HepG2 (cell line): ENCODE measurements at regions not wholly inside any gene's neighbourhood (a gene's known extent, or its start where the extent isn't known, plus 50 kb on each side); places are given as distances from the start of the nearest gene placed in this dataset.

Source experiments
- ATAC-seq: fragments of 200-7000 bp; cut with Tn5 transposase; 3 replicates; pipeline ENCODE4 v1.9.1; 2020; ENCODE audit warnings: mild to moderate bottlenecking, moderate library complexity
- BruUV-seq: library from RNA; stranded (reverse); fragments of 400-500 nt; replicated peaks from 2 replicates; lab custom pipeline; 2021; lab: Mats Ljungman, UMichigan
- CTCF ChIA-PET: fragments of 300-600 bp; formaldehyde crosslinking; extraction: SDS; loops from one replicate; lab custom pipeline; 2021; ENCODE audit warnings: low total read pairs, inconsistent platforms, low intra/inter-chr PET ratio; lab: Yijun Ruan, JAX
- POLR2A ChIA-PET: fragments of 350-600 bp; sonication (Branson Sonifier 250); formaldehyde crosslinking; loops from one replicate; lab custom pipeline; 2020; ENCODE audit warnings: antibody characterized with exemption, inconsistent platforms; lab: Yijun Ruan, JAX
- DNase-seq: peaks from one replicate; pipeline ENCODE4 v3.0.0-alpha.2; 2015; ENCODE audit warnings: low spot score
- FAIRE-seq: peaks from 3 replicates; lab custom pipeline; 2011; peaks lifted over from hg19 to GRCh38; lab: Jason Lieb, UNC
- H2AFZ ChIP-seq: one replicate; pipeline ENCODE4 v1.6.1; 2011; ENCODE audit warnings: low read length, inconsistent platforms
- H3K27ac ChIP-seq: fragments of 300-600 bp; 3 replicates; pipeline ENCODE4 v1.8.0; 2011; ENCODE audit warnings: mixed run types, mild to moderate bottlenecking, mixed read lengths, low read length, inconsistent platforms; ENCODE audit not compliant: insufficient read depth; ENCODE audit errors: extremely low read length
- H3K27me3 ChIP-seq, 2 experiments: fragments of 200-600 bp in 1 of 2; 2 replicates in 1 of 2; 3 replicates in 1 of 2; pipeline versions ENCODE4 v1.6.0 to v1.8.0; 2011; ENCODE audit warnings: low read length in 2 of 2, mild to moderate bottlenecking in 2 of 2, moderate library complexity in 2 of 2, inconsistent platforms in 1 of 2; ENCODE audit not compliant: insufficient read depth in 2 of 2, control insufficient read depth in 1 of 2
- H3K36me3 ChIP-seq, 2 experiments: fragments of 200-600 bp in 1 of 2; replicated peaks in 1 of 2; 2 replicates in 1 of 2; 3 replicates in 1 of 2; pipeline versions ENCODE4 v1.5.1 to v1.8.0; 2011; ENCODE audit warnings: low read length in 2 of 2, inconsistent platforms in 1 of 2; ENCODE audit not compliant: insufficient read depth in 2 of 2, control insufficient read depth in 1 of 2
- H3K4me1 ChIP-seq: 2 replicates; pipeline ENCODE4 v1.5.1; 2012; ENCODE audit warnings: low read length, inconsistent platforms; ENCODE audit not compliant: insufficient read depth
- H3K4me2 ChIP-seq: 2 replicates; pipeline ENCODE4 v1.6.0; 2011; ENCODE audit warnings: low read depth, low read length, inconsistent platforms
- H3K4me3 ChIP-seq, 3 experiments: fragments of 200-600 bp in 1 of 3; sonication (generic), shearing (Covaris generic) in 1 of 3; replicated peaks in 1 of 3; 2 replicates each; pipeline ENCODE4 v1.5.1; 2011 to 2016; ENCODE audit warnings: low read length in 3 of 3, inconsistent platforms in 2 of 3, low read depth in 2 of 3, mild to moderate bottlenecking in 2 of 3, control low read depth in 1 of 3, mixed read lengths in 1 of 3; ENCODE audit not compliant: insufficient read depth in 1 of 3
- H3K79me2 ChIP-seq: one replicate; pipeline ENCODE4 v1.6.1; 2011; ENCODE audit warnings: low read length, inconsistent platforms; ENCODE audit not compliant: insufficient read depth
- H3K9ac ChIP-seq: 2 replicates; pipeline ENCODE4 v1.6.0; 2011; ENCODE audit warnings: mild to moderate bottlenecking, low read depth, low read length, inconsistent platforms; ENCODE audit not compliant: insufficient read depth
- H3K9me3 ChIP-seq: 2 replicates; pipeline ENCODE4 v1.5.1; 2012; ENCODE audit warnings: mild to moderate bottlenecking, low read length
- H4K20me1 ChIP-seq: 2 replicates; pipeline ENCODE4 v1.6.0; 2011; ENCODE audit warnings: inconsistent platforms, mild to moderate bottlenecking, low read length, moderate library complexity; ENCODE audit not compliant: insufficient read depth
- HMG20B ChIP-seq: conservative IDR thresholded peaks from 2 replicates; pipeline ENCODE4 v1.6.1; 2016; ENCODE audit warnings: missing genetic modification reagents, missing compliant biosample characterization
- IRX3 ChIP-seq: sonication (generic); formaldehyde crosslinking; IDR thresholded peaks from 2 replicates; pipeline ENCODE4 v1.8.1; 2023; ENCODE audit warnings: mild to moderate bottlenecking, low read depth, missing genetic modification reagents, borderline replicate concordance
- KAT8 ChIP-seq: IDR thresholded peaks from 2 replicates; pipeline ENCODE4 v1.6.1; 2016; ENCODE audit warnings: missing genetic modification reagents, missing compliant biosample characterization
- MAF1 ChIP-seq: sonication (generic); formaldehyde crosslinking; IDR thresholded peaks from 2 replicates; pipeline ENCODE4 v1.5.0; 2020; ENCODE audit warnings: missing genetic modification reagents, borderline replicate concordance
- POGZ ChIP-seq: sonication (generic); formaldehyde crosslinking; IDR thresholded peaks from 2 replicates; pipeline ENCODE4 v1.4.0; 2020; ENCODE audit warnings: mild to moderate bottlenecking, missing genetic modification reagents
- RBAK ChIP-seq: sonication (generic); formaldehyde crosslinking; IDR thresholded peaks from 2 replicates; pipeline ENCODE4 v1.5.1; 2020; ENCODE audit warnings: mild to moderate bottlenecking, missing genetic modification reagents
- TRIM24 ChIP-seq: sonication (generic); formaldehyde crosslinking; IDR thresholded peaks from 2 replicates; pipeline ENCODE4 v1.8.0; 2022; ENCODE audit warnings: mild to moderate bottlenecking, missing genetic modification reagents
- U2AF1 ChIP-seq: fragments of 200-400 bp; formaldehyde crosslinking; optimal IDR thresholded peaks from 2 replicates; pipeline ENCODE3; 2017; ENCODE audit warnings: mild to moderate bottlenecking, low read depth, low read length
- ZNF17 ChIP-seq: sonication (generic); formaldehyde crosslinking; IDR thresholded peaks from 2 replicates; pipeline ENCODE4 v1.5.0; 2020; ENCODE audit warnings: mild to moderate bottlenecking, missing genetic modification reagents
- ZNF253 ChIP-seq: sonication (generic); formaldehyde crosslinking; IDR thresholded peaks from 2 replicates; pipeline ENCODE4 v1.8.0; 2022; ENCODE audit warnings: mild to moderate bottlenecking, missing genetic modification reagents, borderline replicate concordance
- ZNF263 ChIP-seq: sonication (generic); formaldehyde crosslinking; IDR thresholded peaks from 2 replicates; pipeline ENCODE4 v1.4.0; 2020; ENCODE audit warnings: missing genetic modification reagents
- ZNF468 ChIP-seq: sonication (generic); formaldehyde crosslinking; IDR thresholded peaks from 2 replicates; pipeline ENCODE4 v1.8.0; 2022; ENCODE audit warnings: mild to moderate bottlenecking, moderate library complexity, missing genetic modification reagents
- ZNF563 ChIP-seq: sonication (generic); formaldehyde crosslinking; IDR thresholded peaks from 2 replicates; pipeline ENCODE4 v1.8.0; 2022; ENCODE audit warnings: mild to moderate bottlenecking, moderate library complexity, missing genetic modification reagents
- whole genome bisulfite sequencing: methylation state at CpG from one replicate; pipeline ENCODE4 v1.1.6; 2017; ENCODE audit warnings: low lambda C conversion rate; 5-methylcytosine and 5-hydroxymethylcytosine counted together
- in situ Hi-C: cut with HindIII; loops from 2 replicates; pipeline ENCODE4 v1.10.0; 2017; ENCODE audit warnings: low pct_unique_long_range_greater_than_20kb; ENCODE audit not compliant: extremely low pct_ligation_motif_present
- intact Hi-C: fragments of 100-400 bp; cut with micrococcal nuclease; formaldehyde crosslinking; loops from one replicate; pipeline ENCODE4 v1.10.0; 2022; ENCODE audit not compliant: unreplicated experiment
- TF ChIP-seq, protein P1 (sequence below): sonication (generic); formaldehyde crosslinking; IDR thresholded peaks from 2 replicates; pipeline ENCODE4 v1.4.0; 2020; ENCODE audit warnings: missing genetic modification reagents, low read depth, mild to moderate bottlenecking, borderline replicate concordance
- TF ChIP-seq, protein P2 (sequence below): sonication (generic); formaldehyde crosslinking; IDR thresholded peaks from 2 replicates; pipeline ENCODE4 v1.5.0; 2020; ENCODE audit warnings: missing genetic modification reagents

DNA sequence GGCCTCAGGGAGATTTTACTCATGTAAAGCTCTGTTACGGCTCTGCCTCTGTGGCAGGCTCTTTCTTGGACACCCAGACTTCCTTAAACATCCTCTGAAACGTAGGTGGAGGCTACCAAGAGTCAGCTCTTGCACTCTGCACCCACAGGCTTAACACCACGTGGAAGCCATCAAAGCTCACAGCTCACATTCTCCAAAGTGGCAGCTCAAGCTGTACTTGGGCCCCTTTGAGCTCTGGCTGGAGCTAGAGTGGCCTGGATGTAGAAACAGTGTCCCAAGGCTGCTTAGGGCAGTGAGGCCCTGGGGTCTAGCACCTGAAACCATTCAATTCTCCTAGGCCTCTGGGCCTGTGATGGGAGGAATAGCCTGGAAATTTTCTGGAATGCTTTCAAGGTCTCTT lies 155.3 kb upstream of the CDKN3 start (continued):
- TF ChIP-seq, protein P1, sequence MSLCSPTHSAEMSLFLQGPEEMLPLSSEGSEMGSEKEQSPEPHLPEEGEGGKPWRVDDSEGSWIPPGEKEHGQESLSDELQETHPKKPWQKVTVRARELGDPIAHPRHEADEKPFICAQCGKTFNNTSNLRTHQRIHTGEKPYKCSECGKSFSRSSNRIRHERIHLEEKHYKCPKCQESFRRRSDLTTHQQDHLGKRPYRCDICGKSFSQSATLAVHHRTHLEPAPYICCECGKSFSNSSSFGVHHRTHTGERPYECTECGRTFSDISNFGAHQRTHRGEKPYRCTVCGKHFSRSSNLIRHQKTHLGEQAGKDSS (CRISPR knock-in tag): no peak
- TF ChIP-seq ZNF17 (CRISPR knock-in tag) (no peak), RBAK (CRISPR knock-in tag) (no peak), TRIM24 (CRISPR knock-in tag) (no peak), IRX3 (CRISPR knock-in tag) (no peak)
- TF ChIP-seq, all 625 proteins: peak for 4

DNA sequence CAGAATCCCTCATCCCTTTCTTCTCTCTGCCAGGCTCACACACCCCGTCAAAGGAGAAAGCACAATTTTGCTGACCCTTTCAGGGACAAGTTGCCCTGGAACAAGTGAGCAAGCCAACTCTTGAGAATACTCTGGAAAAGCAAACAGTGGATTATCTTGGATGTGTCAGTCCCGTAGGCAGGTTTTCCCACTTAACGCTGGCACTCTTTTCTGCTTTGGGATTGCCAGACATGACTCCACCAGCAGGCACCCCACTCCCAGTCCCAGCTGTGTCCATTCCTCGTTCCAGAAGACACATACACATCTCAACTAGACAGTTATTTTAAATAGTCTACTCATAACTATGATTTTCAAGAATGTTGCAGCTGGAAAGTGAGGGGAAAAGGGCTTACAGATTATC lies 145.5 kb upstream of the CDKN3 start:
- no peaks in the 10 kb centered on the region for H3K27me3 ChIP-seq
- WGBS: 59% methylated on average over 4 of the region's 4 CpGs
- no peak for DNase-seq
- POLR2A ChIA-PET: interaction anchor here (0.5 kb wide), 1 partner anchor 15 kb away, joined by 3 read pairs; no protein-coding TSS in a partner anchor
- TF ChIP-seq ZNF468 (no peak), U2AF1 (no peak), MAF1 (CRISPR knock-in tag) (no peak), KAT8 (CRISPR knock-in tag) (no peak), HMG20B (CRISPR knock-in tag) (no peak), ZNF263 (CRISPR knock-in tag) (no peak), ZNF563 (no peak), ZNF253 (no peak), POGZ (CRISPR knock-in tag) (no peak)
- TF ChIP-seq, protein P2, sequence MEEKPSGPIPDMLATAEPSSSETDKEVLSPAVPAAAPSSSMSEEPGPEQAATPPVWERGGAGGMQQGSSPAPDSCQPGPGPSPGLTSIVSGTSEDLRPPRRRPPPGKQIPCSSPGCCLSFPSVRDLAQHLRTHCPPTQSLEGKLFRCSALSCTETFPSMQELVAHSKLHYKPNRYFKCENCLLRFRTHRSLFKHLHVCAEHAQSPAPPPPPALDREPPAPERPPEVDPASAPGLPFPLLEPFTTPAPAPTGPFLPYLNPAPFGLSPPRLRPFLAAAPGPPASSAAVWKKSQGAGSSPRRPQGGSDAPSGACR (CRISPR knock-in tag): no peak
- TF ChIP-seq, all 625 proteins: peak for 0
- peaks cover 16% of the 10 kb centered on the region for H3K4me1 ChIP-seq
- no peak overlapping the region for H3K4me2 ChIP-seq
- H2AFZ ChIP-seq: no peak overlapping the region
- in situ Hi-C loops (no loop called here), intact Hi-C loops (no loop called here)
- CTCF ChIA-PET: no interaction called here
- H3K9me3 ChIP-seq: no peaks in the 10 kb centered on the region
- H3K36me3 ChIP-seq: no peaks in the 10 kb centered on the region
- FAIRE-seq (no peak), ATAC-seq (no peak)
- no peaks in the 10 kb centered on the region for H3K79me2 ChIP-seq
- BruUV-seq: no TSS peak
- no peak overlapping the region for H3K4me3 ChIP-seq
- no peak overlapping the region for H3K9ac ChIP-seq
- H3K27ac ChIP-seq: no peak overlapping the region
- H4K20me1 ChIP-seq: no peaks in the 10 kb centered on the region
